Prostate gland (tissue), 2 donors: ENCODE measurements at regions not wholly inside any gene's neighbourhood (a gene's known extent, or its start where the extent isn't known, plus 50 kb on each side); places are given as distances from the start of the nearest gene placed in this dataset.

Experiments used
- CTCF ChIP-seq, 4 experiments: fragments of 200-600 bp in 2 of 4; fragments of 450-650 bp in 2 of 4; sonication (generic) in 2 of 4; IDR thresholded peaks; 1 replicate in 3 of 4; 2 replicates in 1 of 4; pipeline ENCODE4 v1.5.1; 2016 to 2019; ENCODE audit warnings: antibody characterized with exemption in 4 of 4, mild to moderate bottlenecking in 2 of 4, moderate library complexity in 2 of 4
- POLR2A ChIP-seq: fragments of 450-650 bp; IDR thresholded peaks from one replicate; pipeline ENCODE4 v1.6.1; 2016; ENCODE audit warnings: antibody characterized with exemption, mild to moderate bottlenecking
- POLR2AphosphoS5 ChIP-seq: sonication (generic); formaldehyde crosslinking; IDR thresholded peaks from one replicate; pipeline ENCODE4 v1.6.1; 2017; ENCODE audit warnings: antibody characterized with exemption

GRCh38 chr5:124276166-124276565 is 470.3 kb downstream of the ZNF608 start:
- TF ChIP-seq CTCF (IDR thresholded peaks at IDR 0.05) (no peak), POLR2A (no peak), POLR2AphosphoS5 (no peak)
